Gastrocnemius medialis (tissue), 4 donors: ENCODE measurements at regions not wholly inside any gene's neighbourhood (a gene's known extent, or its start where the extent isn't known, plus 50 kb on each side); places are given as distances from the start of the nearest gene placed in this dataset.

Experiments
- ATAC-seq, 2 donors: fragments of 150-250 bp; one replicate each; pipeline ENCODE4 v1.9.1; 2016
- DNase-seq, 2 donors: peaks; one replicate each; pipeline ENCODE4 v3.0.0-alpha.2; 2019
- H3K27ac ChIP-seq, 4 donors: fragments of 200-600 bp; sonication (generic); 1 replicate in 1 of 4; 2 replicates in 3 of 4; pipeline ENCODE4 v1.5.1; 2016 to 2018; ENCODE audit warnings: mild to moderate bottlenecking in 2 of 4, moderate library complexity in 1 of 4
- H3K27me3 ChIP-seq, 3 donors: fragments of 200-600 bp; sonication (generic) in 2 of 3; 1 replicate in 1 of 3; 2 replicates in 2 of 3; pipeline versions ENCODE4 v1.5.1 to v1.6.0; 2016 to 2019; ENCODE audit warnings: mild to moderate bottlenecking in 1 of 3, moderate library complexity in 1 of 3
- H3K36me3 ChIP-seq, 2 donors: fragments of 200-600 bp; sonication (generic) in 1 of 2; one replicate each; pipeline ENCODE4 v1.5.1; 2017 to 2018
- H3K4me1 ChIP-seq, 2 donors: fragments of 200-600 bp; sonication (generic) in 1 of 2; one replicate each; pipeline ENCODE4 v1.5.1; 2016 to 2017; ENCODE audit warnings: mild to moderate bottlenecking in 2 of 2
- H3K4me3 ChIP-seq, 4 donors: fragments of 200-600 bp; sonication (generic) in 3 of 4; 1 replicate in 1 of 4; 2 replicates in 3 of 4; pipeline ENCODE4 v1.5.1; 2016 to 2019; ENCODE audit warnings: mild to moderate bottlenecking in 2 of 4
- H3K9me3 ChIP-seq, 3 donors: fragments of 200-600 bp; sonication (generic) in 2 of 3; 1 replicate in 1 of 3; 2 replicates in 2 of 3; pipeline ENCODE4 v1.5.1; 2016 to 2019
- CTCF ChIP-seq, 5 experiments: fragments of 450-650 bp in 3 of 5; fragments of 200-600 bp in 2 of 5; sonication (generic) in 2 of 5; IDR thresholded peaks in 4 of 5; conservative IDR thresholded peaks in 1 of 5; 1 replicate in 4 of 5; 2 replicates in 1 of 5; pipeline ENCODE4 v1.5.1; 2016 to 2019; ENCODE audit warnings: antibody characterized with exemption in 5 of 5, mild to moderate bottlenecking in 3 of 5, moderate library complexity in 3 of 5
- POLR2A ChIP-seq, 2 donors: fragments of 450-650 bp; IDR thresholded peaks; one replicate each; pipeline ENCODE4 v1.6.1; 2017; ENCODE audit warnings: antibody characterized with exemption in 2 of 2, mild to moderate bottlenecking in 2 of 2, moderate library complexity in 2 of 2
- in situ Hi-C, 4 donors: fragments of 200-750 bp; cut with MboI; loops; one replicate each; pipeline versions ENCODE4 v1.15.0 to v1.8.0; 2017; ENCODE audit warnings: low sequenced_read_pairs in 4 of 4
- intact Hi-C: fragments of 100-400 bp; cut with DNase I; formaldehyde crosslinking; loops from one replicate; pipeline ENCODE4 v1.15.1; 2023; ENCODE audit warnings: low total_unique reads

- no peak for TF ChIP-seq CTCF (IDR thresholded peaks at IDR 0.05 in 4 of 5, conservative IDR thresholded peaks at IDR 0.05 in 1 of 5)
- no peak for TF ChIP-seq POLR2A (IDR thresholded peaks at IDR 0.05)
- Histone ChIP-seq H3K4me3 (no peak overlapping the region), H3K27me3 (no peaks in the 10 kb centered on the region), H3K36me3 (no peaks in the 10 kb centered on the region), H3K9me3 (no peaks in the 10 kb centered on the region), H3K27ac (no peak overlapping the region), H3K4me1 (no peaks in the 10 kb centered on the region)
- ATAC-seq = no peak
- intact Hi-C loops = no loop called here
- DNase-seq = no peak
- in situ Hi-C loops = no loop called here
These were observed 354.4 kb downstream of the BRD1 start for GRCh38 chr22:49473286-49473685.

GRCh38 chr22:49470741-49471503, 356.8 kb downstream of the BRD1 start:
- in situ Hi-C loops = no loop called here
- Histone ChIP-seq H3K9me3 (no peaks in the 10 kb centered on the region), H3K27ac (no peak overlapping the region), H3K4me1 (no peaks in the 10 kb centered on the region), H3K36me3 (no peaks in the 10 kb centered on the region), H3K27me3 (no peaks in the 10 kb centered on the region), H3K4me3 (no peak overlapping the region)
- ATAC-seq (no peak), DNase-seq (no peak)
- no peak for TF ChIP-seq CTCF (IDR thresholded peaks at IDR 0.05 in 4 of 5, conservative IDR thresholded peaks at IDR 0.05 in 1 of 5)
- TF ChIP-seq POLR2A (IDR thresholded peaks at IDR 0.05) = no peak
- intact Hi-C loops = no loop called here

GRCh38 chr22:49469896-49470740, 357.6 kb downstream of the BRD1 start:
- ATAC-seq = no peak
- no peak for TF ChIP-seq POLR2A (IDR thresholded peaks at IDR 0.05)
- no peak for TF ChIP-seq CTCF (IDR thresholded peaks at IDR 0.05 in 4 of 5, conservative IDR thresholded peaks at IDR 0.05 in 1 of 5)
- intact Hi-C loops (no loop called here), in situ Hi-C loops (no loop called here)
- no peaks in the 10 kb centered on the region for H3K4me1 ChIP-seq
- no peak for DNase-seq
- H3K36me3 ChIP-seq = no peaks in the 10 kb centered on the region
- no peak overlapping the region for H3K27ac ChIP-seq
- H3K9me3 ChIP-seq = no peaks in the 10 kb centered on the region
- no peak overlapping the region for H3K4me3 ChIP-seq
- H3K27me3 ChIP-seq = no peaks in the 10 kb centered on the region

- TF ChIP-seq CTCF (IDR thresholded peaks at IDR 0.05 in 4 of 5, conservative IDR thresholded peaks at IDR 0.05 in 1 of 5) (no peak), POLR2A (IDR thresholded peaks at IDR 0.05) (no peak)
- no peaks in the 10 kb centered on the region for H3K9me3 ChIP-seq
- no peaks in the 10 kb centered on the region for H3K4me1 ChIP-seq
- no peak overlapping the region for H3K27ac ChIP-seq
- H3K36me3 ChIP-seq = no peaks in the 10 kb centered on the region
- ATAC-seq (no peak), DNase-seq (no peak)
- in situ Hi-C loops (no loop called here), intact Hi-C loops (no loop called here)
- H3K4me3 ChIP-seq = no peak overlapping the region
- H3K27me3 ChIP-seq = no peaks in the 10 kb centered on the region
These were observed 359.0 kb downstream of the BRD1 start for GRCh38 chr22:49468487-49469198.
